ENCODE measurements at regions not wholly inside any gene's neighbourhood (a gene's known extent, or its start where the extent isn't known, plus 50 kb on each side); places are given as distances from the start of the nearest gene placed in this dataset.

DNA sequence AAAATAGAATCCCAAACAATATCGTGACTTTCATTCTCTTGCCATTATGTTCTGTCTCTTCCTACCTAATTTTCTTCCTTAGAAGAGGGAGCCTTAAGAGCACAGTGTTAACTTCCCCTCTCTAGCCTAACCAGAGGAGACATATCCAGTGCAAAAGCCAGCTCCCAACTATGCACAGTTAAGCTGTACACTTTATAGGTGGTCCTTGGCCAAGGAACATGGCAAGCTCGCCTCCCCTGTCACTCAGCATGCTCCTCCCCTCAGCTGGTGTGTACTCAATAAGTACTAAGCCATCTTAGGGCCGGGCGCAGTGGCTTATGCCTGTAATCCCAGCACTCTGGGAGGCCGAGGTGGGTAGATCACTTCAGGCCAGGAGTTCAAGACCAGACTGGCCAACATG lies 255.1 kb upstream of the TMPO start:
- TF ChIP-seq POLR2AphosphoS5 (IDR thresholded peaks at IDR 0.05; ENCODE audit: borderline replicate concordance, low read depth, low read length) (no peak), FOXP2 (optimal IDR thresholded peaks at IDR 0.05; ENCODE audit: control extremely low read depth, extremely low read length, insufficient read depth) (no peak)

All from SK-N-MC (cell line).